ENCODE measurements at regions not wholly inside any gene's neighbourhood (a gene's known extent, or its start where the extent isn't known, plus 50 kb on each side); places are given as distances from the start of the nearest gene placed in this dataset.
"Not testable (repeated sequence)": the region's sequence is repeated elsewhere in the genome, so short reads cannot be mapped to it uniquely, and the experiment has no call there.

GRCh38 chr7:94100723-94101345 lies 96.7 kb upstream of the BET1 start:
- intact Hi-C loops (cut with DNase I), result no loop called here
- DNase-seq, result no peak

DNA sequence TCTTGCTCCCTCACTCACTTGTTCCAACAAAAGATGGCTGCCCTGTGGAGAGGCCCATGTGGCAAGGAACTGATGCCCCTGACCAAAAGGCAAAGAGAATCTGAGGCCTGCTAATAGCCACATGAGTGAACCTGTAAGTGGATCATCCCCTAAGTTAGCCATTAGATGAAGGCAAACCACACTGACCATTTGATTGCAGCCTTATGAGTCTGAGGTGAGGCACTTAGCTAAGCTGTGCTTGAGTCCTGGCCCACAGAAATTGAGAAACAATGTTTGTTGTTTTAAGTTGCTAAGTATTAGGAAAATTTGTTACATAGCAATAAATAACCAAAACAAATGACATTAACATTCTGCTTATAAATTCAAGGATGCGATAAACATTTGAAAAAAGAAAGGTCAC lies 100.1 kb upstream of the BET1 start:
- intact Hi-C loops (cut with DNase I), result no loop called here
- no peak for DNase-seq

DNA sequence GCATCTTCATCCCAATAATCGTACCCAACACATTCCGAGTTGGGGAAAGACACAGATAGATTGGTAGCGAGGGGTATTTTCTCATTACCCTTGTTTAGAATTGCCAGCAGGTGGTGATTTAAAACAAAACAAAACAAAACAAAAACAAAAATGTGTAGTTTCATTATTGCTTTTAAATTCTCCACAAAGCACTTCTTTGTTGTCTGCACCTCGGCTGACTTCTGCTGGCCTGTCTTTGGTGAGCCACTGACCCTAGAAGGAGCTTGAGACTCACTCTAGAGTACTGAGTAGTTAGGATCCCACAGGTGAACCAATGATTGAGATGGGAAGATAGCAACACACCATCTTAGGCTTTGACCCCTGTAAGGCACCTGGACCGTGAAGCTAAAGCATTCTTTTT lies 105.4 kb upstream of the BET1 start:
- DNase-seq, result no peak
- intact Hi-C loops (cut with DNase I), result no loop called here

GRCh38 chr7:94111009-94111408 lies 106.9 kb upstream of the BET1 start:
- intact Hi-C loops (cut with DNase I), result no loop called here
- DNase-seq, result no peak

- no peak for DNase-seq
- intact Hi-C loops (cut with DNase I), result no loop called here
Measured at GRCh38 chr7:94115316-94115715, 111.2 kb upstream of the BET1 start.

GRCh38 chr7:94123136-94123535 lies 119.0 kb upstream of the BET1 start:
- DNase-seq, result no peak
- intact Hi-C loops (cut with DNase I), result no loop called here

DNA sequence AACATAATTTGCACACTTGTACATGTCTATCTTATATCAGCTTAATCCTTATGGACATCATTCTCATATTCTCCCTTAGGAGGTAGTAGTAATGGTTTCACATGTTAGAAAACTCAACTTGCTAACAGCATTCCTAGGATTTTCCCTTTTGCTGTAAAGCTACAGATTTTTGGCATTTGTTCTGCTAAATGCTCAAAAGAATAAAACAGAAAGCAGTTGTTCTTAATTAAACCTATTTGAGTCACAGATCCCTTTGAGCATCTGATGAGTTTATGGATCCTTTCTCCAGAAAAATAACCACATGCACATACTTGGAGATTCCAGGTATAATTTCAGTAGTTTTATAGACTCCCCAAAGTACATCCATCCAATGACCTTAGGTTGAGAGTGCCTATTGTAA lies 122.9 kb upstream of the BET1 start:
- no peak for DNase-seq
- intact Hi-C loops (cut with DNase I), result no loop called here

GRCh38 chr7:94128072-94128471 lies 123.9 kb upstream of the BET1 start:
- no peak for DNase-seq
- intact Hi-C loops (cut with DNase I), result no loop called here

GRCh38 chr7:94129443-94130140 lies 125.4 kb upstream of the BET1 start:
- no peak for DNase-seq

GRCh38 chr7:94130716-94131115 lies 126.6 kb upstream of the BET1 start:
- no peak for DNase-seq
- intact Hi-C loops (cut with DNase I), result no loop called here

More at GRCh38 chr7:94129443-94130140, 125.4 kb upstream of the BET1 start:
- intact Hi-C loops (cut with DNase I), result no loop called here

GRCh38 chr7:94133460-94133859 lies 129.3 kb upstream of the BET1 start:
- no peak for DNase-seq
- intact Hi-C loops (cut with DNase I), result no loop called here

DNA sequence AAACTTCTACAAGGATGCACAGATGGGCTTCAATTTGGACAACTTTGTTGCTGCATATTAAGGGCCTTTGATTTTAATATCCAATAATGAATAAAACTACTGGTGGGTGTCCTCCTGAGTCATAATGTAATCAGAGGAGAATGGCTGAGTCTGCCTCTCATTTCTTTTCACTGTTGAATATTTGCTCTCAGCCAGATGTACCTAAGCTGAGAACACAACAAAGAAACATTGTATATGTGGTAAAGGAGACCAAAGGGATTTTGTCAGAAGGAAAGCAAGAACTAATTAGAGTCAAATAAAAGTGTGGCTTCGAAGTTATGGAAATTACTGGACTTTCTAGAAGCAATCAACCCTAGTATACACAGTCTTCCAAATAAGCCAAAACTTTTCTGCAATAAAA lies 131.0 kb upstream of the BET1 start:
- no peak for DNase-seq
- intact Hi-C loops (cut with DNase I), result no loop called here

DNA sequence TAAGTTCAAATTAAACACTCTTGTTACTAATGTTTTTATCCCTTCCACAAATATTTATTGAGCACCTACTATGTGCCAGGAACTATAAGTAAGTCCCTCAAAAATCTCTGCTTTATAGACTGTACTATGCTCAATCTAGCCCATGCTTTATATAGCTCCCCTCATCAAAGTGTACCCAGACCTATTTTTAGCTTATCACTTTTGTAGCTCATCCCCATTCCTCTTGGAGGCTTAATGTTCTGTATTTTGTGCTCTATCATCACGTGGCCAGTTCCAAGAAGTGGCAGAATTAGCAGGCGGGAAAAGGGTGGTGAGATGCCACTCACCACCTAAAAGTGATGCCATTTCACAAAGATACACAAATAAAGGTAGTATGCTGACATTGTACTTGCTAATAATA lies 138.1 kb upstream of the BET1 start:
- intact Hi-C loops (cut with DNase I), result no loop called here
- DNase-seq, result no peak

GRCh38 chr7:94145602-94146001 lies 141.4 kb upstream of the BET1 start:
- intact Hi-C loops (cut with DNase I), result no loop called here
- DNase-seq, result no peak

- peak in 1 of 42 donors; percentile 23 for DNase-seq
- intact Hi-C loops (cut with DNase I), result no loop called here
Measured at GRCh38 chr7:94146408-94146807, 142.3 kb upstream of the BET1 start.

DNA sequence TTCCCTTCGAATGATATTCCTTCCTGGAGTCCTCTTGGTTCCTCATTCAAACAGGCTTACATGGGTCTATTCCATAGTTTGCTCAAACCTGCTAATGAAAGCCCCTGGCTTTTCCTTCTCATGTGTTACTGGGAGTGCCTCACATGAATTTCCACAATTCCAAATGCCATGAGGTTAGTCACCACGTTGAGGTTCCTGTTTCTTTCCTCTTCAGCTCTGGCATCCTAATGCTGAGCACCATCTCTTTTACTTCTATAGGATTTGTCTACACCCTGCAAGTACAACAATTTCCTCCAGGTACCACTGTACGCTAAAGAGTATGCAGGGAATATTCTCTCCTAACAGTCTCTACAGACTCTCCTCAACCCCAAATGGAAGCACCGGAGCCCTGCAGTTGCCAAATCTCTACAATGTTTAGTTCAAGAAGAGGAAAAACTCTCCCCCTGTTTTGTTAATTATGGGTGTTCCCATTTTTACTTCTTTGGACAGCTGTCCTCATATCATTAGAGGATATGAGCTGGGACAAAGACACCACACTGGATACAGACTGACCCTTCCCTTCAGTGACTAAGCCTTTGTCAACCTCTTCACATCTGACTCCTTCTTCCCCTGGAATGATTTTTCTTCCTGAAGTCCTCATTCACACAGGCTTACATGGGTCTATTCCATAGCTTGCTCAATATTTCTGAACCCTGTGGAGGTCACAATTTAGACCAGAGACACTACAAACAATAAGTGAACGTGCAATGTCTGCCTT lies 145.8 kb upstream of the BET1 start:
- no peak for DNase-seq
- intact Hi-C loops (cut with DNase I), result no loop called here

- intact Hi-C loops (cut with DNase I), result no loop called here
- DNase-seq, result no peak
Measured at GRCh38 chr7:94154182-94154581, 150.0 kb upstream of the BET1 start.

- DNase-seq, result no peak
Measured at GRCh38 chr7:94154858-94155257, 150.7 kb upstream of the BET1 start.

GRCh38 chr7:94157659-94158306 lies 153.6 kb upstream of the BET1 start:
- DNase-seq; intact Hi-C loops (cut with DNase I): not testable (repeated sequence)

More at GRCh38 chr7:94154858-94155257, 150.7 kb upstream of the BET1 start:
- intact Hi-C loops (cut with DNase I), result no loop called here
